Activated naive CD4-positive, alpha-beta T cell treated with anti-CD3 and anti-CD28 coated beads, Interleukin-2, amount 10 ng/mL, durations not matched to agents 7 days and 5 days (primary cell): ENCODE measurements at regions not wholly inside any gene's neighbourhood (a gene's known extent, or its start where the extent isn't known, plus 50 kb on each side); places are given as distances from the start of the nearest gene placed in this dataset.

Experiments used
- CTCF ChIA-PET: fragments of 350-600 bp; sonication (Branson Sonifier 250); formaldehyde crosslinking; loops from one replicate; lab custom pipeline; 2021; ENCODE audit warnings: antibody characterized with exemption; lab: Charles Lee
- DNase-seq: peaks from one replicate; pipeline ENCODE4 v3.0.0-alpha.2; 2020
- H3K27ac Mint-ChIP-seq: one replicate; pipeline ENCODE4 v1.8.0; 2021; ENCODE audit warnings: mild to moderate bottlenecking, moderate library complexity, mixed read lengths
- H3K27me3 Mint-ChIP-seq: one replicate; pipeline ENCODE4 v1.8.0; 2021; ENCODE audit warnings: mild to moderate bottlenecking, mixed read lengths
- H3K36me3 Mint-ChIP-seq: one replicate; pipeline ENCODE4 v1.8.0; 2021; ENCODE audit warnings: mixed read lengths
- H3K4me1 Mint-ChIP-seq: one replicate; pipeline ENCODE4 v1.8.0; 2021; ENCODE audit warnings: mixed read lengths
- H3K4me3 Mint-ChIP-seq: one replicate; pipeline ENCODE4 v1.8.0; 2021; ENCODE audit warnings: mild to moderate bottlenecking, moderate library complexity, mixed read lengths
- H3K9me3 Mint-ChIP-seq: one replicate; pipeline ENCODE4 v1.8.0; 2021; ENCODE audit warnings: mixed read lengths

GRCh38 chr1:219476716-219477115 is 136.2 kb downstream of the ZC3H11B start:
- H3K9me3 Mint-ChIP-seq: no peaks in the 10 kb centered on the region
- CTCF ChIA-PET: no interaction called here
- no peaks in the 10 kb centered on the region for H3K4me1 Mint-ChIP-seq
- no peak overlapping the region for H3K4me3 Mint-ChIP-seq
- no peaks in the 10 kb centered on the region for H3K27me3 Mint-ChIP-seq
- H3K36me3 Mint-ChIP-seq: no peaks in the 10 kb centered on the region
- no peak overlapping the region for H3K27ac Mint-ChIP-seq
- DNase-seq: no peak

GRCh38 chr1:219476116-219476515 is 136.8 kb downstream of the ZC3H11B start:
- H3K4me1 Mint-ChIP-seq: no peaks in the 10 kb centered on the region
- no peak for DNase-seq
- no peaks in the 10 kb centered on the region for H3K27me3 Mint-ChIP-seq
- H3K27ac Mint-ChIP-seq: no peak overlapping the region
- CTCF ChIA-PET: no interaction called here
- no peak overlapping the region for H3K4me3 Mint-ChIP-seq
- no peaks in the 10 kb centered on the region for H3K9me3 Mint-ChIP-seq
- H3K36me3 Mint-ChIP-seq: no peaks in the 10 kb centered on the region

GRCh38 chr1:219472596-219472995 is 140.3 kb downstream of the ZC3H11B start:
- H3K4me3 Mint-ChIP-seq: no peak overlapping the region
- H3K36me3 Mint-ChIP-seq: no peaks in the 10 kb centered on the region
- no peak overlapping the region for H3K27ac Mint-ChIP-seq
- CTCF ChIA-PET: no interaction called here
- H3K4me1 Mint-ChIP-seq: no peaks in the 10 kb centered on the region
- no peak for DNase-seq
- H3K9me3 Mint-ChIP-seq: no peaks in the 10 kb centered on the region
- H3K27me3 Mint-ChIP-seq: no peaks in the 10 kb centered on the region

- DNase-seq: no peak
- Mint-ChIP-seq H3K4me3 (no peak overlapping the region), H3K27ac (no peak overlapping the region), H3K36me3 (no peaks in the 10 kb centered on the region), H3K4me1 (no peaks in the 10 kb centered on the region), H3K9me3 (no peaks in the 10 kb centered on the region), H3K27me3 (no peaks in the 10 kb centered on the region)
- CTCF ChIA-PET: no interaction called here
These were observed 145.4 kb downstream of the ZC3H11B start for GRCh38 chr1:219467524-219467923.

GRCh38 chr1:219466766-219467165 is 146.1 kb downstream of the ZC3H11B start:
- H3K4me3 Mint-ChIP-seq: no peak overlapping the region
- no peak overlapping the region for H3K27ac Mint-ChIP-seq
- CTCF ChIA-PET: no interaction called here
- H3K36me3 Mint-ChIP-seq: no peaks in the 10 kb centered on the region
- H3K9me3 Mint-ChIP-seq: no peaks in the 10 kb centered on the region
- no peaks in the 10 kb centered on the region for H3K27me3 Mint-ChIP-seq
- no peaks in the 10 kb centered on the region for H3K4me1 Mint-ChIP-seq
- DNase-seq: no peak

GRCh38 chr1:219465212-219466093 is 147.5 kb downstream of the ZC3H11B start:
- no peaks in the 10 kb centered on the region for H3K27me3 Mint-ChIP-seq
- H3K4me1 Mint-ChIP-seq: no peaks in the 10 kb centered on the region
- CTCF ChIA-PET: interaction anchor here (0.6 kb wide), 1 partner anchor 517 kb away, joined by 5 read pairs; no protein-coding TSS in a partner anchor
- no peak for DNase-seq
- no peaks in the 10 kb centered on the region for H3K36me3 Mint-ChIP-seq
- H3K27ac Mint-ChIP-seq: no peak overlapping the region
- no peaks in the 10 kb centered on the region for H3K9me3 Mint-ChIP-seq
- H3K4me3 Mint-ChIP-seq: no peak overlapping the region

GRCh38 chr1:219463636-219464035 is 149.3 kb downstream of the ZC3H11B start:
- no peak overlapping the region for H3K4me3 Mint-ChIP-seq
- CTCF ChIA-PET: no interaction called here
- H3K4me1 Mint-ChIP-seq: no peaks in the 10 kb centered on the region
- H3K27ac Mint-ChIP-seq: no peak overlapping the region
- H3K36me3 Mint-ChIP-seq: no peaks in the 10 kb centered on the region
- H3K27me3 Mint-ChIP-seq: no peaks in the 10 kb centered on the region
- H3K9me3 Mint-ChIP-seq: no peaks in the 10 kb centered on the region
- DNase-seq: no peak

GRCh38 chr1:219461981-219462400 is 150.9 kb downstream of the ZC3H11B start:
- Mint-ChIP-seq H3K4me1 (no peaks in the 10 kb centered on the region), H3K9me3 (no peaks in the 10 kb centered on the region), H3K4me3 (no peak overlapping the region), H3K27ac (no peak overlapping the region), H3K27me3 (no peaks in the 10 kb centered on the region), H3K36me3 (no peaks in the 10 kb centered on the region)
- DNase-seq: no peak
- CTCF ChIA-PET: no interaction called here

GRCh38 chr1:219460896-219461815 is 151.7 kb downstream of the ZC3H11B start:
- DNase-seq: no peak

GRCh38 chr1:219460081-219460895 is 152.6 kb downstream of the ZC3H11B start:
- Mint-ChIP-seq H3K27ac (no peak overlapping the region), H3K4me1 (no peaks in the 10 kb centered on the region), H3K27me3 (no peaks in the 10 kb centered on the region), H3K36me3 (no peaks in the 10 kb centered on the region), H3K9me3 (no peaks in the 10 kb centered on the region), H3K4me3 (no peak overlapping the region)
- CTCF ChIA-PET: no interaction called here
- DNase-seq: no peak

More at GRCh38 chr1:219460896-219461815, 151.7 kb downstream of the ZC3H11B start:
- H3K36me3 Mint-ChIP-seq: no peaks in the 10 kb centered on the region
- H3K4me3 Mint-ChIP-seq: no peak overlapping the region
- CTCF ChIA-PET: no interaction called here
- H3K27me3 Mint-ChIP-seq: no peaks in the 10 kb centered on the region
- H3K9me3 Mint-ChIP-seq: no peaks in the 10 kb centered on the region
- H3K27ac Mint-ChIP-seq: no peak overlapping the region
- no peaks in the 10 kb centered on the region for H3K4me1 Mint-ChIP-seq

GRCh38 chr1:219459351-219460080 is 153.4 kb downstream of the ZC3H11B start:
- Mint-ChIP-seq H3K4me3 (no peak overlapping the region), H3K36me3 (no peaks in the 10 kb centered on the region), H3K4me1 (no peaks in the 10 kb centered on the region), H3K9me3 (no peaks in the 10 kb centered on the region), H3K27ac (no peak overlapping the region), H3K27me3 (no peaks in the 10 kb centered on the region)
- no peak for DNase-seq
- CTCF ChIA-PET: no interaction called here

GRCh38 chr1:219446288-219446687 is 166.6 kb downstream of the ZC3H11B start:
- H3K9me3 Mint-ChIP-seq: no peaks in the 10 kb centered on the region
- H3K4me3 Mint-ChIP-seq: no peak overlapping the region
- no peak overlapping the region for H3K27ac Mint-ChIP-seq
- CTCF ChIA-PET: no interaction called here
- no peak for DNase-seq
- no peaks in the 10 kb centered on the region for H3K27me3 Mint-ChIP-seq
- no peaks in the 10 kb centered on the region for H3K4me1 Mint-ChIP-seq
- H3K36me3 Mint-ChIP-seq: no peaks in the 10 kb centered on the region

GRCh38 chr1:219445864-219446263 is 167.0 kb downstream of the ZC3H11B start:
- Mint-ChIP-seq H3K9me3 (no peaks in the 10 kb centered on the region), H3K27ac (no peak overlapping the region)
- CTCF ChIA-PET: no interaction called here

More at GRCh38 chr1:219445864-219446263, 167.0 kb downstream of the ZC3H11B start:
- DNase-seq: no peak
- no peaks in the 10 kb centered on the region for H3K4me1 Mint-ChIP-seq
- H3K27me3 Mint-ChIP-seq: no peaks in the 10 kb centered on the region
- no peaks in the 10 kb centered on the region for H3K36me3 Mint-ChIP-seq
- H3K4me3 Mint-ChIP-seq: no peak overlapping the region
